ENCODE measurements at regions not wholly inside any gene's neighbourhood (a gene's known extent, or its start where the extent isn't known, plus 50 kb on each side); places are given as distances from the start of the nearest gene placed in this dataset.

GRCh38 chr3:194817592-194817930 is 131.9 kb downstream of the FAM43A start:
- TF ChIP-seq CTCF (IDR thresholded peaks at IDR 0.05; ENCODE audit: low read depth, low read length, poor library complexity, severe bottlenecking) (no peak), EZH2phosphoT487 (IDR thresholded peaks at IDR 0.05; ENCODE audit: borderline replicate concordance, low read length) (no peak)
- Histone ChIP-seq H3K36me3 (ENCODE audit: control insufficient read depth, low read length) (no peaks in the 10 kb centered on the region), H3K79me2 (ENCODE audit: control insufficient read depth, low read length) (no peaks in the 10 kb centered on the region), H3K9me2 (replicated peaks; ENCODE audit: control insufficient read depth, low read length) (no peaks in the 10 kb centered on the region), H3K9me3 (ENCODE audit: control insufficient read depth, insufficient read depth, low read length) (no peaks in the 10 kb centered on the region), H3F3A (ENCODE audit: control insufficient read depth, insufficient read depth) (no peaks in the 10 kb centered on the region), H4K20me1 (ENCODE audit: control insufficient read depth, insufficient read depth, low read depth, low read length) (no peaks in the 10 kb centered on the region), H3K27me3 (ENCODE audit: control insufficient read depth, low read length) (no peaks in the 10 kb centered on the region; the same call in 1 of the 2 replicates), H3K4me2 (ENCODE audit: low read length) (no peak overlapping the region), H3K4me3 (ENCODE audit: low read length) (no peak overlapping the region), H3K27ac (ENCODE audit: low read depth, low read length) (no peak overlapping the region), H3K4me1 (ENCODE audit: control insufficient read depth, low read length) (no peaks in the 10 kb centered on the region)

GRCh38 chr3:194817936-194818335 is 132.3 kb downstream of the FAM43A start:
- Histone ChIP-seq H4K20me1 (ENCODE audit: control insufficient read depth, insufficient read depth, low read depth, low read length) (no peaks in the 10 kb centered on the region), H3K9me2 (replicated peaks; ENCODE audit: control insufficient read depth, low read length) (no peaks in the 10 kb centered on the region), H3K4me3 (ENCODE audit: low read length) (no peak overlapping the region), H3K27me3 (ENCODE audit: control insufficient read depth, low read length) (no peaks in the 10 kb centered on the region; the same call in 1 of the 2 replicates), H3K9me3 (ENCODE audit: control insufficient read depth, insufficient read depth, low read length) (no peaks in the 10 kb centered on the region), H3K4me1 (ENCODE audit: control insufficient read depth, low read length) (peaks cover under 1% of the 10 kb centered on the region), H3K4me2 (ENCODE audit: low read length) (no peak overlapping the region), H3F3A (ENCODE audit: control insufficient read depth, insufficient read depth) (no peaks in the 10 kb centered on the region), H3K27ac (ENCODE audit: low read depth, low read length) (no peak overlapping the region), H3K79me2 (ENCODE audit: control insufficient read depth, low read length) (no peaks in the 10 kb centered on the region), H3K36me3 (ENCODE audit: control insufficient read depth, low read length) (no peaks in the 10 kb centered on the region)
- no peak for TF ChIP-seq CTCF (IDR thresholded peaks at IDR 0.05; ENCODE audit: low read depth, low read length, poor library complexity, severe bottlenecking)
- no peak for TF ChIP-seq EZH2phosphoT487 (IDR thresholded peaks at IDR 0.05; ENCODE audit: borderline replicate concordance, low read length)

GRCh38 chr3:194824100-194824499 is 138.4 kb downstream of the FAM43A start:
- Histone ChIP-seq H3K79me2 (ENCODE audit: control insufficient read depth, low read length) (no peaks in the 10 kb centered on the region), H3K4me1 (ENCODE audit: control insufficient read depth, low read length) (peaks cover 8% of the 10 kb centered on the region), H3K27ac (ENCODE audit: low read depth, low read length) (no peak overlapping the region), H3K27me3 (ENCODE audit: control insufficient read depth, low read length) (peaks cover 2% of the 10 kb centered on the region; the same call in 1 of the 2 replicates), H3K4me3 (ENCODE audit: low read length) (no peak overlapping the region), H3K9me2 (replicated peaks; ENCODE audit: control insufficient read depth, low read length) (no peaks in the 10 kb centered on the region), H3K9me3 (ENCODE audit: control insufficient read depth, insufficient read depth, low read length) (no peaks in the 10 kb centered on the region), H3K36me3 (ENCODE audit: control insufficient read depth, low read length) (no peaks in the 10 kb centered on the region), H3F3A (ENCODE audit: control insufficient read depth, insufficient read depth) (no peaks in the 10 kb centered on the region), H4K20me1 (ENCODE audit: control insufficient read depth, insufficient read depth, low read depth, low read length) (no peaks in the 10 kb centered on the region), H3K4me2 (ENCODE audit: low read length) (no peak overlapping the region)
- no peak for TF ChIP-seq EZH2phosphoT487 (IDR thresholded peaks at IDR 0.05; ENCODE audit: borderline replicate concordance, low read length)
- TF ChIP-seq CTCF (IDR thresholded peaks at IDR 0.05; ENCODE audit: low read depth, low read length, poor library complexity, severe bottlenecking), result no peak

GRCh38 chr3:194824701-194825111 is 139.0 kb downstream of the FAM43A start:
- Histone ChIP-seq H3F3A (ENCODE audit: control insufficient read depth, insufficient read depth) (no peaks in the 10 kb centered on the region), H3K79me2 (ENCODE audit: control insufficient read depth, low read length) (no peaks in the 10 kb centered on the region), H4K20me1 (ENCODE audit: control insufficient read depth, insufficient read depth, low read depth, low read length) (no peaks in the 10 kb centered on the region), H3K27me3 (ENCODE audit: control insufficient read depth, low read length) (peaks cover 2% of the 10 kb centered on the region; the same call in 1 of the 2 replicates), H3K27ac (ENCODE audit: low read depth, low read length) (no peak overlapping the region), H3K4me1 (ENCODE audit: control insufficient read depth, low read length) (peaks cover 8% of the 10 kb centered on the region), H3K36me3 (ENCODE audit: control insufficient read depth, low read length) (no peaks in the 10 kb centered on the region), H3K4me3 (ENCODE audit: low read length) (no peak overlapping the region), H3K4me2 (ENCODE audit: low read length) (no peak overlapping the region), H3K9me2 (replicated peaks; ENCODE audit: control insufficient read depth, low read length) (no peaks in the 10 kb centered on the region), H3K9me3 (ENCODE audit: control insufficient read depth, insufficient read depth, low read length) (no peaks in the 10 kb centered on the region)
- TF ChIP-seq CTCF (IDR thresholded peaks at IDR 0.05; ENCODE audit: low read depth, low read length, poor library complexity, severe bottlenecking) (no peak), EZH2phosphoT487 (IDR thresholded peaks at IDR 0.05; ENCODE audit: borderline replicate concordance, low read length) (no peak)

Data from DOHH2 (cell line).